ENCODE measurements at regions not wholly inside any gene's neighbourhood (a gene's known extent, or its start where the extent isn't known, plus 50 kb on each side); places are given as distances from the start of the nearest gene placed in this dataset.

DNA sequence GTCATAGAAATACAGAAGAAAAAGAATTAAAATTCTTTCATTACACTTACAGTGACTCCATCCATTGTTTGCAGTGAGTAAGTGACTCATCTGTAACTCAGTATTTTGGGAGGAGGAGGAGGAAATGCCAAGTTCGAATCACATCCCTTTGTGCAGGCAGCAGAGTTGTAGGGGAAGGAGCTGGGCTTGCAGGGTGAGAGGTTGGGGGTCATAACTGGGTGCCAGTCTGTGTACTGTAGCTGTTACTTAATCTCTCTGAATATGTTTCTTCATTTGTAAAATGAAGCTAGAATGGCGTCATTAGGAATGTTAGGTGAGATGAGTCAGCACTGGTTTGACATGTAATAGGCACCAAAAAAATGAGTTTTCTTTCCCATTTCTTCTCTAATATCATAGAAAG, 235.7 kb upstream of the ADAMTSL1 start:
- no peaks in the 10 kb centered on the region for H3K9me3 ChIP-seq (replicated peaks; ENCODE audit: insufficient read depth, low read length)
- no peak overlapping the region for H3K4me2 ChIP-seq (ENCODE audit: low read depth, low read length)
- H2AFZ ChIP-seq (ENCODE audit: low read length), result no peak overlapping the region
- H3K4me3 ChIP-seq (ENCODE audit: low read length), result no peak overlapping the region
- no peaks in the 10 kb centered on the region for H3K27me3 ChIP-seq (replicated peaks; ENCODE audit: insufficient read depth, low read length)
- H3F3A ChIP-seq (ENCODE audit: insufficient read depth, low read length), result no peaks in the 10 kb centered on the region
- no peaks in the 10 kb centered on the region for H4K20me1 ChIP-seq (ENCODE audit: insufficient read depth, low read length)
- H3K36me3 ChIP-seq (replicated peaks; ENCODE audit: insufficient read depth, low read length), result no peaks in the 10 kb centered on the region
- no peaks in the 10 kb centered on the region for H3K9me2 ChIP-seq (replicated peaks; ENCODE audit: insufficient read depth, low read length)
- TF ChIP-seq EZH2 (optimal IDR thresholded peaks at IDR 0.05; ENCODE audit: low read depth, low read length) (no peak), EZH2phosphoT487 (IDR thresholded peaks at IDR 0.05; ENCODE audit: low read length) (no peak)
- TF ChIP-seq, protein P1, sequence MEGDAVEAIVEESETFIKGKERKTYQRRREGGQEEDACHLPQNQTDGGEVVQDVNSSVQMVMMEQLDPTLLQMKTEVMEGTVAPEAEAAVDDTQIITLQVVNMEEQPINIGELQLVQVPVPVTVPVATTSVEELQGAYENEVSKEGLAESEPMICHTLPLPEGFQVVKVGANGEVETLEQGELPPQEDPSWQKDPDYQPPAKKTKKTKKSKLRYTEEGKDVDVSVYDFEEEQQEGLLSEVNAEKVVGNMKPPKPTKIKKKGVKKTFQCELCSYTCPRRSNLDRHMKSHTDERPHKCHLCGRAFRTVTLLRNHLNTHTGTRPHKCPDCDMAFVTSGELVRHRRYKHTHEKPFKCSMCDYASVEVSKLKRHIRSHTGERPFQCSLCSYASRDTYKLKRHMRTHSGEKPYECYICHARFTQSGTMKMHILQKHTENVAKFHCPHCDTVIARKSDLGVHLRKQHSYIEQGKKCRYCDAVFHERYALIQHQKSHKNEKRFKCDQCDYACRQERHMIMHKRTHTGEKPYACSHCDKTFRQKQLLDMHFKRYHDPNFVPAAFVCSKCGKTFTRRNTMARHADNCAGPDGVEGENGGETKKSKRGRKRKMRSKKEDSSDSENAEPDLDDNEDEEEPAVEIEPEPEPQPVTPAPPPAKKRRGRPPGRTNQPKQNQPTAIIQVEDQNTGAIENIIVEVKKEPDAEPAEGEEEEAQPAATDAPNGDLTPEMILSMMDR (IDR thresholded peaks at IDR 0.05; ENCODE audit: low read length), result no peak
- no peak for DNase-seq
- H3K79me2 ChIP-seq (ENCODE audit: low read length), result no peaks in the 10 kb centered on the region
- no peaks in the 10 kb centered on the region for H3K4me1 ChIP-seq (ENCODE audit: low read length)
- no peak overlapping the region for H3K27ac ChIP-seq (ENCODE audit: low read length)
- no peak overlapping the region for H3K9ac ChIP-seq (ENCODE audit: low read length)

DNA sequence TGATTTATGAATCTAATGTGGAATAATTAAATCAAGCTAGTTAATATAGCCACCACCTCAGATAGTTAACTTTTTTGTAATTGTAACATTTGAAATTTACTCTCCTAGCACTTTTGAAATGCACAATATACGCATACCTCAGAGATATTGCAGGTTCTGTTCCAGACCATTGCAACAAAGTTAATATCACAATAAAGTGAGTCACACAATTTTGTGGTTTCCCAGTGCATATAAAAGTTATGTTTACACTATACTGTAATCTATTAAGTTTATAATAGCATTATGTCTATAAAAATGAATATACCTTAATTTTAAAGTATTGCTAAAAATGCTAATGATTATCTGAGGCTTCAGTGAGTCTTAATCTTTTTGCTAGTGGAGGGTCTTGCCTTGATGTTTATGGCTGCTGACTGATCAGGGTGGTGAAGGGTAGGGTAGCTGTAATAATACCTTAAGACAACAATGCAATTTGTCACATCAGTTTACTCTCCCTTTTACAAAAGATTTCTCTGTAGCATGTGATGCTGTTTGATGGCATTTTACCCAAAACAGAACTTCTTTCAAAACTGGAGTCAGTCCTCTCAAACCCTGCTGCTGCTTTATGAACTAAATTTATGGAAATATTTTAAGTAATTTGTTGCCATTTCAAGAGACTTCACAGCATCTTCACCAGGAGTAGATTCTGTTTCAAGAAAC, 235.1 kb upstream of the ADAMTSL1 start:
- Histone ChIP-seq H3K9me2 (replicated peaks; ENCODE audit: insufficient read depth, low read length) (no peaks in the 10 kb centered on the region), H4K20me1 (ENCODE audit: insufficient read depth, low read length) (no peaks in the 10 kb centered on the region), H3F3A (ENCODE audit: insufficient read depth, low read length) (no peaks in the 10 kb centered on the region), H3K4me2 (ENCODE audit: low read depth, low read length) (no peak overlapping the region), H3K36me3 (replicated peaks; ENCODE audit: insufficient read depth, low read length) (no peaks in the 10 kb centered on the region), H3K27ac (ENCODE audit: low read length) (no peak overlapping the region), H3K79me2 (ENCODE audit: low read length) (no peaks in the 10 kb centered on the region), H3K4me3 (ENCODE audit: low read length) (no peak overlapping the region), H3K9me3 (replicated peaks; ENCODE audit: insufficient read depth, low read length) (no peaks in the 10 kb centered on the region), H3K4me1 (ENCODE audit: low read length) (no peaks in the 10 kb centered on the region), H3K27me3 (replicated peaks; ENCODE audit: insufficient read depth, low read length) (no peaks in the 10 kb centered on the region), H2AFZ (ENCODE audit: low read length) (no peak overlapping the region), H3K9ac (ENCODE audit: low read length) (no peak overlapping the region)
- TF ChIP-seq, protein P1 (IDR thresholded peaks at IDR 0.05; ENCODE audit: low read length), result no peak
- DNase-seq, result no peak

DNA sequence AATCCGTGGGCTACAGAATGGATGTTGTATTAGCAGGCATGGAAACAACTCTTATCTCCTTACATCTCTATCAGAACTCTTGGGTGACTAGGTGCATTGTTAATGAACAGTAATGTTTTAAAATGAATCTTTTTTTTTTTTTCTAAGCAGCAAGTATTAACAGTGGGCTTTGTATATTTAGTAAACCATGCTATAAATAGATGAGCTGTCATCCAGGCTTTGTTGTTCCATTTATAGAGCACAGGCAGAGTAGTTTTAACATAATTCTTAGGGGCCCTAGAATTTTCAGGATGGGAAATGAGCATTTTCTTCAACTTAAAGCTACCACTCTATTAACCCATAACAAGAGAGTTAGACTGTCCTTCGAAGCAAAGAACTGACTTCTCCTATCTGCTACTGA, 233.7 kb upstream of the ADAMTSL1 start:
- Histone ChIP-seq H3F3A (ENCODE audit: insufficient read depth, low read length) (no peaks in the 10 kb centered on the region), H3K36me3 (replicated peaks; ENCODE audit: insufficient read depth, low read length) (no peaks in the 10 kb centered on the region), H4K20me1 (ENCODE audit: insufficient read depth, low read length) (no peaks in the 10 kb centered on the region), H3K4me3 (ENCODE audit: low read length) (no peak overlapping the region), H3K4me1 (ENCODE audit: low read length) (no peaks in the 10 kb centered on the region), H3K4me2 (ENCODE audit: low read depth, low read length) (no peak overlapping the region), H3K9me2 (replicated peaks; ENCODE audit: insufficient read depth, low read length) (no peaks in the 10 kb centered on the region), H3K9me3 (replicated peaks; ENCODE audit: insufficient read depth, low read length) (no peaks in the 10 kb centered on the region), H3K27ac (ENCODE audit: low read length) (no peak overlapping the region), H3K9ac (ENCODE audit: low read length) (no peak overlapping the region), H3K27me3 (replicated peaks; ENCODE audit: insufficient read depth, low read length) (no peaks in the 10 kb centered on the region), H3K79me2 (ENCODE audit: low read length) (no peaks in the 10 kb centered on the region), H2AFZ (ENCODE audit: low read length) (no peak overlapping the region)
- no peak for TF ChIP-seq EZH2 (optimal IDR thresholded peaks at IDR 0.05; ENCODE audit: low read depth, low read length)
- no peak for TF ChIP-seq EZH2phosphoT487 (IDR thresholded peaks at IDR 0.05; ENCODE audit: low read length)
- TF ChIP-seq, protein P1 (IDR thresholded peaks at IDR 0.05; ENCODE audit: low read length), result no peak
- DNase-seq, result no peak

All from MM.1S (cell line).